ENCODE measurements at regions not wholly inside any gene's neighbourhood (a gene's known extent, or its start where the extent isn't known, plus 50 kb on each side); places are given as distances from the start of the nearest gene placed in this dataset.
A peak's percentile ranks its signal among the peaks of the same experiment; 100 is the strongest.
"Not testable (repeated sequence)": the region's sequence is repeated elsewhere in the genome, so short reads cannot be mapped to it uniquely, and the experiment has no call there.

DNA sequence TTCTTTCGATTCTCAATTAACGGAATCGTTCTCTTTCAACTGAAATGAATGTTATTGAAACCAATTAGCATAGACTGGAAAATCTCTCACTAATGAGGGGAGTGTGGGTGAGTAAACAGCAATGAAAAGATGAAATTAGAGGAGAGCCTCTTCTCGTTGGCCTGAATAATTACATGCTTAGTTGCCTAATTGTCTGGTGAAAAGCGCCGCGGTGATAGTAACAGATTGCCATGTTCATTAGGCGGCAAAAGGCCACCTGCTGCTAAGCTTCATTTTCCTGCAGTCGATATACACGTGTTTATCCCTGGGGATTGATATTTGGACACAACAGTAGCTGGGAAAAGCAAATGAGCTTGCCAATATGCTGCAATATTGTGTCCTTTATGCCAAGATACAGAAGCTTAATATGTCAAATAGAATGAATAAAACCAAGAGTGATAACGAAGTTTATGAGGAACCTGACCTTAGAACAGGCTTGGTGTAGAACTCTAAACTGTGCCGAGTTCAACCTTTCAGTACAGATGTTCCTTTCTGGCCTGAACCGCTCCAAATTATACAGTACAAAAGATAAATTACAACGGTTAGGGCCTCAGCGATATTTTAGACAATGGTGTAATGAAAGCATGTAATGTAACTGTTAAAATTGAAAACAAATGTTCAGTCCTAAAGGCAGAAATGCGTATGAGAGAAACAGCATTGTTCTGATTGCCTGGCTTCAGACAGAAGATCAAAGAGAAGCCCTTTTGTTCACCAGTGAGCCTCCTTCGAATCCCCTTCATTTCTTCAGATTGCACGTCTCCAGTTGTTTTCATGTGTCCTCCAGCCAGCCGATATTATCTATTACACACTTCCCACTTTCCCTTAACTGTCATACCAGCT is 185.2 kb downstream of the SHOX2 start:
- DNase-seq (ENCODE audit: low spot score): no peak

DNA sequence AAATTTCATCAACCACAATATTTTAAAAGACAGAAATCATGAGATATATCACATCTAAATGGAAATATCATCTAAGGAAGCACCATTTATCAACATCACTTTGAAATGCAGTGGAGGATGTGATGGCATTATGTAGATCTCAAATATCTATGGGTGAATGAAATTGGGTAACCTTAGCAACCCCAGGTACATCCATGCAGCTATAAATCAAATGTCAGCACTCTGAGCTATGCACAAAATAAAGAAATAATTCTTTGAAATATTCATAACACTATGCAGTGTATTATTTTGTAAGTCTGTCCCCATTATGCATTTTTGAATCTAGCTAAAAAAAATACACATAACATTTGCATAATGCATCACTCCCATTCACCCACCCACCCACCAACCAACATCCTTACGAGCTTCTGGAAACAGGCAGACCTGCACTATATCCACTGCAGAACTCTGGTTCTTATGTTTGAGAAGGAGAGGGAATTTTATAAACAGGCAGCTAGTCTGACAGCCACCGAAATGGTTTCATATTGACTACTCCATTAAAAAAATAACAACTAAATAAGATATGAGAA is 186.8 kb downstream of the SHOX2 start:
- no peak for DNase-seq (ENCODE audit: low spot score)

DNA sequence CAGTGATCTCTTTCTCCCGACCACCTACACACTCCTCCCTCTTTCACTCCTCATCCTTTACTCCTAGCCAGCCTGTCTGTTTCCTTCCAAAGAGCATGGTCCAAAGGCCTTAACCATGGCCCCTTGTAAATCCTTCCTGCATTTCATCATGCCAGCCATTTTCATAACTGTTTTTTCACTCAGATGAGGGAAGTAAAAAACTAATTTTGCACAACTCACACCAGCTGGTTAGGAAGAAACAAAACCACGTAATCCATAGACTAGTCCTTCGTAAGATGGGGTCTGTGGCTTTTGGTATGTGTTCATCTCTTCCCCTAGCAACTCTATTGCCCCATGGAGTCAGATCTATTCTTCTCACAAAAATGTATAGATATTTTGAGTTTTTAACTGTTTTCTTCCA is 187.8 kb downstream of the SHOX2 start:
- DNase-seq (ENCODE audit: low spot score): no peak

DNA sequence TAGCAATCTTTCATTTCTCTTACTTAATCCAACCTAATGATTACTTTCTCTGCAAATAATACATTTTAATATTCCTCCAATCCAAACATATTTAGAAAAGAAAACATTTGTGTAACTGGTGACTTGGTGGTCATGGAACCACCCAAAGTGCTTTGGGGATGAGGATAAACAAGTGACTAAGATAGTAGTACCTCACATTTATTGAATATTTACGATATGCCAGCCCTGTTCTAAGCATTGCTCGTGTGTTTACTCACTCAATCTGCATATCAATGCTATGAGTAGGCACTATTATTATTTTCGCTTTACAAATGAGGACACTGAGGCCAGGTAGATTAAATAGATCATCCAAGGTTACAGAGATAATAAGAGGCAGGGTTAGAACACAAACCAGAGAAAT is 189.5 kb downstream of the SHOX2 start:
- no peak for DNase-seq (ENCODE audit: low spot score)

DNA sequence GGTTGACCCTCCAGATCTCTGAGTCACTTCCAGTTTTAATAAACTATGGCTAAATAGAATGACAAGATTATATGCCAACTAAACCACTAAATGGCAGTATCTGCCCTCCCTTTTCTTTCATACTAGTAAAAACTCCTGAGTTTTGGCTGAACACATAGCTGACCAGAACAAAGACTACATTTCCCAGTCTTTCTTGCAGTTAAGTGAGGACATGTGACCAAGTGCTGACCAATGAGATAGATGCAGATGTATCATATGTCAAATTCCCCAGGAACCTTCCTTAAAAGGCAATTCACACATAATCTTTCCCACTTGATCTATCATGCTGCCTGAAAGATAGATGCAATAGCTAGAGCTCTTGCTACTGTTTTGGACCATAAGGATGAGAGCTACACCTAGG is 191.3 kb downstream of the SHOX2 start:
- peak; percentile 31 for DNase-seq (ENCODE audit: low spot score)

DNA sequence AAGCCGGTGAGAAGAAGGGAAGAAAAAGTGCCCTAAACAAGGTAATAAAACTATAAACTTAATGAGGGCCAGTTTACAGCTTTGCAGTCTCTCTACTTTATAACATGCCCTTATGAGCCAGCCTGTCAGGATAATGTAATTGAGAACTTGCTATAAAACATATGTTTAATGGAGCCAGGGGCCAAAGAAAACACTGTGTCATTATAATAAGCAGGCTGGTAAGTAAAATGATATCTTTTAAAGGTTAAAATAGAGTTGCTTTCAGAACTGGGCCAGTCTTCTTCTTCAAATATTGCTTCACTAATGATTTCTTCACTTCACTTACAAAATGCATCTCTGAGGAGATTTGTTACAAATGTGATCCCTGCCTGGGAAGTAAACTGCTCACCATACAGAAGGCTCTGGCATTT is 192.5 kb downstream of the SHOX2 start:
- no peak for DNase-seq (ENCODE audit: low spot score)

DNA sequence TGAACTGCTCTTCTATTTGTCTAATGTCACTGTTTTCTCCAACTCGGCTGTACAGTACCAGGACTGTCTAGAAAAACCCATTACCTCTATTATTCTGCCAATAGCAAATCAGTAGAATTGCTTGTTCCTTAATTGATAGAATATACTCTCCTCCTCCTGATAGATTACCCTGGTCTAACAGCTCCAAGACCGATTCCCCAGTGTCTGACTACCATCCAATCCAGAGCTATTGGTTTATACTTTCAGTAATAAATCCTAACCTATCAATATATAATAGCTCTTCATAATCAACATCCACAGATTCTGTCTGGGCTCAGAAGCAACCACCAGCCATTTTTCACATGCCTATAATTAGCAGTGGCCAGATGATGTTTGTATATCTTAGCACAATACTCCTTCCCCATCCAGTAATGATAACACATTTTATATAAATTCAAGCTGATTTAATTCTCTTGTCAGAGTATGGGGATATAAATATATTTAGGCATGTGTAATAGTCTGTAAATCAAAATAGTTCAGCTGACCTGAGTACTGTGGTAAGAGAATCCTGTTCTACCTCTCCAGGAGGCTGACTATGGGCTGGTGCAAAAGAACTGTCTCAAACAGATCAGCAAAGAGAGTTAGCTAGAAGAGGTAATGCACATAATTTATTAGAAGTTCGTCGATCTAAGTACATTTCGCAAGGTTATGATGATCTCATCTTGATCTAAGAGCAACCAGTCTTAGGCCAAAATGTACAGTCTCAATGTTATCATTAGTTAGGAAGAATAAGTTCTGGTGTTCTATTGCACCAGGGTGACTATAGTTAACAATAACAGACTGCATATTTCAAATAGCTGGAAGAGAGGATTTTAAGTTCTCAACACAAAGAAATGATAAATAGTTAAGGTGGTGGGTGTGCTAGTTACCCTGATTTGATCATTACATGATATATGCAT is 193.4 kb downstream of the SHOX2 start:
- no peak for DNase-seq (ENCODE audit: low spot score)

DNA sequence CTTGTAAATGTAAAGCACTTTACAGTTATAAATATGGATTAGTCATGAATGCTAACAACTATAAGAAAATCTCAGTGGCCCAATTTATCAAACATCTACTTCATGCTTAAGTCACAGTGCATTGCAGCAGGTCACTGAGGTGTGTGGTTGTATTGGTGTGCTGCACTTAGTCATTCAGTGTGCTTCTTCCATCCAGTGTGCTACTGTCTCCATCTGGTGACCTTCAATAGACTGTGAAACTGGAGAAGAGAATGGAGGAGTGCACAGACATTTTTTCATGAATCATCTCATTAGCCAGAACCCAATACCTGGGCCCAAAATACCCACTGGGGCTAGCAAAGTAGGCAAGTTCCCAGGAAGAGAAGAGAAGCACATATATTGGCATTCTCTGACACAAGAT is 199.6 kb downstream of the SHOX2 start:
- DNase-seq (ENCODE audit: low spot score): no peak

DNA sequence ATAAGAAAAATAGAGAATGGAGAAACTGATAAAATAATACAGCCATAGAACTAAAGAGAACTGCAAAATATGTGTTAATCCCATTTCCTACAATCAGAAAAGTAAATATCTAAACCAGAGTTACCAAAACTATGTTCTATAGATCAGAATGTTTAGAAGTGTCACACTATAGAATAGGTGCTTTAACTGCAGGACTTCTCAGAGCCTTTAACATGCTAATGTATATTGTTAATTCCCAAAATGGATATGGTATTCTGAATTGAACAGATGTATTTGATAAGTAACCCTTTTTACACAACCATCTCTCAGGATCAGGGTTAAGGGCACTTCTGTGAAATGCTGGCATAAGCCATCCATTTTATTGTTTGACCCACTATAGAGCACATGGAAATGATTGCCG is 200.3 kb downstream of the SHOX2 start:
- no peak for DNase-seq (ENCODE audit: low spot score)

DNA sequence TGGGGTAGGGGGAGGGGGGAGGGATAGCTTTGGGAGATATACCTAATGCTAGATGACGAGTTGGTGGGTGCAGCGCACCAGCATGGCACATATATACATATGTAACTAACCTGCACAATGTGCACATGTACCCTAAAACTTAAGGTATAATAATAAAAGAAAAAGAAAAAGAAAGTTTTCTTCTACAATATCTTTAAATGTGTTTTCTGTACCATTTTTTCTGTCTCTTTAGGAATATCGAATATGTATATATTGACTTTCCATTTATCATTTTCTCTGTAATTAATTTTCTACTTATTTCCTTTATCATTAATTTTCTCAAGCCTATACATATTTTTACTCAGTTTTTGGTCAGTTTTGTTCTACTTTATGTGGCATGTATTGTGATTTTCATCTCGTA is 203.5 kb downstream of the SHOX2 start:
- not testable (repeated sequence) for DNase-seq (ENCODE audit: low spot score)

DNA sequence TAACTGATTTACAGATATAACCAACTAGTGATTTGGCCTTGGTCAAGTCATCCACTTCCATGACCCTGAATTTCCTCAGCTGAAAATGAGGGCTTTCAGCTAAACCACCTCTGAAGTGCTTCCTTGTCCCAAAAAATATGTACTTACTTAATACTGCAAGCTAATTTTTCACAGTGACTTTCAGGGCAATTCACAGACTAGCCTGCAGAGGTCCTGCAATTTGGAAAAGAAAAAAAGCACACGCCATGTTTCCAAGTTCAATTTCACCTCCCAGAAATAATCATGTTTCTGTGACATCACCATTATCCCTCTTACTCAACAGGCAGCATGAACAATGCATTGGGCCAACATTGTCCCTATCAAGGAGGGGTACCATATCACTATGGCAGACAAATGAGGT is 218.2 kb downstream of the SHOX2 start:
- DNase-seq (ENCODE audit: low spot score): no peak

DNA sequence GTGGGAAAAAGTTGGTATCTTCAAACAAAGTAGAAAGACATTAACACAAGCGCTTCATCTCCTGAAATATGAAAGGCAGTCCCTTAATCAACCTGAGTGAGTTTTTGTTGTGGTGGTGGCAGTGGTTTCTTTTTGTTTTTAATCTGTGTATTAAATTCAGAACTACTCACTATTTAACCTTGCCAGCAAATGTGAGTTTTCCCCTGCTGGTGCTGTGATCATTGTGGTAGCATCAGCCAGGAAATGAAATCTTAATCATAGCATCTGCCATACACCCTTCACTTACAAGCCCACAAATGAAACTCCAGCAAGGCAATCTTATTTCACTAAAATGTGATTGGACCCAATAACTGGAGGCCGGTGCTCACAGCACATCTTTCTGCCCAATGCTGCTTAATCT is 229.7 kb downstream of the SHOX2 start:
- DNase-seq (ENCODE audit: low spot score): no peak

DNA sequence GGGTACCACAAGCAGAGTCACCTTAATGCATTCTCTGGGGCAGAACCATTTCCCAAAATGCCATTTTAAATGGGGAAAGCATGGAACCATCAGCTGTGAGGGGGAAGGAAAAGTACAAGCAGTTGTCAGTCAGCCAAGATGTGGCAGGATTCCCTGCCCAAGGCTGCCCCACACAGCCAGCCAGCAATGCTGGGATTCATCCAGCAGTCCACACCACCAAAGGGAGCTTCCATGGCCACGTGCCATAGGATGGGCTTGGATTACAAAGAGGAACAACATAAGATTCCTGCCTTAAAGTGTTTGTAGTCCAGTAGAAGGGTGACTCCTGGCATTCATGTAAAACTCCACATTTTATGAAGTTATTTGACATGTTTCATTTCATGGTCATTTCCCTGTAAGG is 233.3 kb downstream of the SHOX2 start:
- no peak for DNase-seq (ENCODE audit: low spot score)

DNA sequence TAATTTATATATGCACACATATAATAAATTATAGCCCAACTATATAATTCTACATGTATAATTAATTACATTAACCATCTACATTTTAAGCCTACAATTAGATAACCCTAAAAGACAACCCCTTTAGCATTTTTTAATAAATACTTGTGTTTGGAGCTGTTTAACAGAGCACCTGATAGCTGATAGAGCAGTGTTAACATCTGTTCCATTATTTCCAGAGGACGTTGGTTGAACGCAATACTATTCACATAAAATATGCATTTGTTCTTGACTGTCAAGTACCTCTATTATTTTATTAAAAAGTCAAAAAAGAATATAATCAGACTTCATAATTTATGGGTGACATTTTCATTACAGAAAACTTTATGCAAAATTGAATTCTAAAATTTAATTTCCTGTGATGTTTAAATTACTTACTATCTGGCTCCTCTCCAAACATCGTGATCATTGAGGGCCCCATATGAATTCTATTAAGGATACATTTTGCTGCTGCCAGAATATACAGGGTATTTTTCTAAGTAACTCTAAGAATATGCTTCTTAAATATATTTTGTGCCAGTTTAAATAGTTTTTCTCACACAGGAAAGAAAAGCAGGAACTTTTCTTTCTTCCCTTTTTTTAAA is 234.3 kb downstream of the SHOX2 start:
- DNase-seq (ENCODE audit: low spot score): no peak

DNA sequence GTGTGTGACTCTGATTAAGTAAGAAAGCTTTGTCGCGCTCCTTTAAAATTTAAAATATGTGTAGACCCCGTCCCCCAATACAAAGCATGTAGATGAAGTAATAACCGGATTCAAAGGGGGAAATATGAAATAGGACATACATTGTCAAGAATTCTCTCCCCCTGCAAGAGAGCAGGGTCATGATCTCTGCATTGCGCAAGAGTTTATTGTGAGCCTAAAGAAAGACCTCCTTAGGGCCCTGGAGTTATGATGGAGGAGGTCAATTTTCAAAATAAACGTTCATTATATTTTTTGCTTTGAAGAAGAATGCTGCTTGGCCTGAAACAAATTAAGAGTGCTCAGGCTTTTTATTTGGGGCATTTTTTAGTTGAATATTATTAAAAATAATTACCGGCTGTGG is 235.0 kb downstream of the SHOX2 start:
- DNase-seq (ENCODE audit: low spot score): no peak

DNA sequence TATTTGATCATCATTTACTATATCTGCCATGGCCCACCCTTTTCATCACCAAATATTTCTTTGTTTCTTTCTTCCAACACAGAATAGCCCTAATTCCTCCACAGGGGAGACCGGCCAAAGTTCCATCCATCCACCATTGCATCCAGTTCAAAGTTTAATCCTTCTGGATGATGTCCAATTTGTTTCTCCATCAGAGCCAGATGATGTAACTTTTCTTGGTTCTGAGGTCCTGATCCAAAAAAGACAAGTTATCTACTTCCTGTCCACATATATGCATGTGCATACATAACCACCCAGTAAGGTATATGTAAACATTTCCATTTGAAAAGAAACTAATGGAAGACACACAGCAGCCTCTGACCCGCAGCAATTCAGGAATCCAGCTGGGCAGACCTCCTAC is 237.3 kb downstream of the SHOX2 start:
- DNase-seq (ENCODE audit: low spot score): no peak

DNA sequence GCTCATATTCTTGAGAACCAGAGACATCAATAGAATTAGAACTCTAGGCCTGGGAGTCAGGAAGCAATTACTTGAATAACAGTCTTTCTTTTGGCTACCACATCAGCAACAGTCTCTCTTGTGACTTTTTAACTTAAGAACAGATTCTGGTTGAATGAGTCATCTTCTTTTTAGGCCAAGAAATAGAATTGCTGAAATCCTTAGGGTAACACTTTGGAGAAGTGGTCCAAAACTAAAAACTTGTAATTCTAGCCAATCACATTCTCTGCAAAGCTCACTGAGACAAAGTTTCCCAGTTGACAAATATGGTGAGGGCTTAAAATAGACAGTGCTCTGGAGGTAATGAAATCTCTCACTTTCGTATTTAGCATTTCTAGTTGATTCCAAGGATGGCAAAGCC is 238.0 kb downstream of the SHOX2 start:
- DNase-seq (ENCODE audit: low spot score): no peak

DNA sequence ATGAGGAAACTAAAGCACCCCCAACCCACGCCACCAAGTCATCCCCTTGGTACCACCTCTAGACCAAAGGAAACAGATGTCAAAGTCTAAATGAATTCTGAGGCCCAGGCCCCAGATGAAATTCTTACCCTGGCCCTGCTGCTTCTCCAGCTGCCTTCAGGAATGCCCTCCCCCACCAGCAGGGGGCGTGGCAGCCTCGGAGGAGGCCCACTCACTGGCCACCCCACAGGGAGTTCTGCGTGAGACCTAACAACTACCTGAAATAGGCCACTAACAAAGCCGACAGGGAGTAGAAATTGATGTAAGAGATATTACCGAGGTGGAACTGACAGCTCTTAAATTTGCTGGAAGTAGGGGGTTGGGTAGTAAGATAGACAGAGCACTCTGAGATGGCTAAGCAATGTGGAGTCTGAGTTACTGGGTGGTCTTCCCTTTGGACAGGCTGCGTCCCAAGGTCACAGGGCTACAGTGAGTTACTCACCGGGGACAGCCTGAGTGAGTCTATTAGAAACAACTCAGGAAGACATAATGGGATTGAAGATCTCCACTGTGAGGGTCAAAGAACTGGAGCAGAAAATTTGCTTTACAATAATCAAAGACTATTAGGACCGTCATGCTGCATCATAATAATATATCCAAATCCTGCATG is 240.7 kb downstream of the SHOX2 start:
- DNase-seq (ENCODE audit: low spot score): peak; percentile 76

DNA sequence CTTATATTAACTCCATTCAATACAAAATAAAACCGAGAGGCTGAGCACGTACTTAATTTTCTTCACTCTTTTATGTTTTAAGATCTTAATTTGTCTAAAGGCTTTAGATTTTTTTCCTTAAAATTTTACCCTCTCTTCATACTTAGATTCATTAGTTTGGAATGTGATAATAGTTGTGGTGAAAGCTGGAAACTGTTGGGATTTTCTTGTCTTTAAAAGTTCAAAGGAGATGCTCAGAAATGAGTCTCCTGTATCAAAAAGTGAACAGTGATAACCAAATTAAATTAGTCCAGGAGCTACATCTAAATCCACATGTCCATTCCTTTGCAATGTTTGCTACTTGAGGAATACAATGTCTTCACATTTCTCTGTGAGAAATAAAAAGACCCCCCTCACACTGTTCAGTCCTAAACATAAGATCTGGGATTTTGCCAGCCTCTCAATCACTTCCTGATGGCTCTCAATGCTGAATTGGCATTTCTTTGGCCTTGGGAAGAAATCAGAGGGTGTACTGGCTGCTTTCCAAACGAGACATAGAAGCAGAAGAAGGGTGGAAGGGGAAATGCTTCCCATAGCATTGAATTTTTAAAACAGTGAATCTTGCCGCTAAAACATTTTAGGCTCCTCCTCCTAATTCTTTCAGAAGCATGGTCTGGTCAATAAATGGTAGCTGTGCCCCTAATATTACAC is 245.0 kb downstream of the SHOX2 start:
- DNase-seq (ENCODE audit: low spot score): no peak

DNA sequence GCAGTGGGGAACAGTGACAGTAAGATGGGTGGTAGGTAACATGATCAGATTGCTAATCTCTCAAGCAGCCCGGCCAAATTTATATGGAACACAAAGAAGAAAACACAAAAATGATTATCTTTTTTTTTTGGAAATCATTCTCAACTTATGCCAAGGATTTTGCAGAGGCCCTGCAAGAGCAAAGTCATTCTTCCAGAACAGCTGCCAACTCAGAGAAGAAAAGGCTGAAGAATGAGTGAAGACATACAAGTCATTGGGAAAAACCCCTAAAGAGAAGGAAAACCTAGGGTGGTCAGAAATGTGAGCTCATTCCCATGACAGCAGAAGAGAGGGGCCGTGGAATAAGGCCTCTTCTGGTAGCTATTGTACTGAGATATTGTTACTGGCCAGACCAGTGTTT is 246.7 kb downstream of the SHOX2 start:
- no peak for DNase-seq (ENCODE audit: low spot score)

DNA sequence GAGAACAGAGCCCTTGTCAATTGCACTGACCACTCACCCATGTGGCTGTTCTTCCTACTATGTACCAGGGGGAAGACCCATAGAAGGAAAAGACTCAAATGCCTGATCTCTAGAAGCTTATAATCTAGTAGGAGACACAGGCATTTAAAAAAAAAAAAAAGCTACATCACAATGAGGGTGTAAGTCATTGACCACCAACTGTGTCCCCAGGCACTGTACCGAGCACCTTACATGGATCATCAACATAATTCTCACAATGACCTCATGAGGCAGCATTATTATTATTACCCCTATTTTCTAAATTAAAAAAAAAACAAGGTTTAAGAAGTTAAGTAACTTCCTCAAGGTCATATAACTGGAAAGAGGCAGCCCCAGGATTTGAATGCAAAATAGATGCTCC is 247.4 kb downstream of the SHOX2 start:
- DNase-seq (ENCODE audit: low spot score): no peak

All from iPS-NIHi11 (cell line).